PC-3 (cell line): ENCODE measurements at regions not wholly inside any gene's neighbourhood (a gene's known extent, or its start where the extent isn't known, plus 50 kb on each side); places are given as distances from the start of the nearest gene placed in this dataset.

Experiments used
- EZH2 ChIP-seq: fragments of 300-600 bp; sonication (generic); IDR thresholded peaks from one replicate; pipeline ENCODE4 v1.6.1; 2017; ENCODE audit warnings: antibody characterized with exemption, mild to moderate bottlenecking, low read length; ENCODE audit not compliant: unreplicated experiment
- TF ChIP-seq, protein P1 (sequence below): fragments of 300-600 bp; sonication (generic); conservative IDR thresholded peaks from 2 replicates; pipeline ENCODE4 v1.5.1; 2017; ENCODE audit warnings: antibody characterized with exemption, low read depth, mild to moderate bottlenecking, low read length

DNA sequence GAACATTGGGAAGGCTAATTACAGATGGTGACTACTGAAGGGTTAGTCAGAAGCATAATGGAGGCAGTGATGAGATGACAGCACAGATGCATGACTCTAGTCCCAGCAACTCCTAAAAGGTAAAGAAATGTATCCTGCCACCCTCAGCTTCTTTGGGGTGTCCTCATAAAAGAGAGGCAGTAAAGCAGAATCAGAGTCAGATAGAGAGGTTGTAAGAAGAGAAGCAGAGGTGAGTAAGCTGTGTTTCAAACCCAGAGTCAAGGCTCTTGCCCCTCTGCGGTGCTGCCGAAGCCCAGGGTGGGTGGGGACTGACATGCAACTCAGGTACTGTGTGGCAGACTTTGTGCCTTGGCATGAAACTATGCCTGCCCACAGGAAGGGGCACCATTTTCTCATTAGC is 59.5 kb upstream of the PGM2 start:
- no peak for TF ChIP-seq EZH2
- TF ChIP-seq, protein P1, sequence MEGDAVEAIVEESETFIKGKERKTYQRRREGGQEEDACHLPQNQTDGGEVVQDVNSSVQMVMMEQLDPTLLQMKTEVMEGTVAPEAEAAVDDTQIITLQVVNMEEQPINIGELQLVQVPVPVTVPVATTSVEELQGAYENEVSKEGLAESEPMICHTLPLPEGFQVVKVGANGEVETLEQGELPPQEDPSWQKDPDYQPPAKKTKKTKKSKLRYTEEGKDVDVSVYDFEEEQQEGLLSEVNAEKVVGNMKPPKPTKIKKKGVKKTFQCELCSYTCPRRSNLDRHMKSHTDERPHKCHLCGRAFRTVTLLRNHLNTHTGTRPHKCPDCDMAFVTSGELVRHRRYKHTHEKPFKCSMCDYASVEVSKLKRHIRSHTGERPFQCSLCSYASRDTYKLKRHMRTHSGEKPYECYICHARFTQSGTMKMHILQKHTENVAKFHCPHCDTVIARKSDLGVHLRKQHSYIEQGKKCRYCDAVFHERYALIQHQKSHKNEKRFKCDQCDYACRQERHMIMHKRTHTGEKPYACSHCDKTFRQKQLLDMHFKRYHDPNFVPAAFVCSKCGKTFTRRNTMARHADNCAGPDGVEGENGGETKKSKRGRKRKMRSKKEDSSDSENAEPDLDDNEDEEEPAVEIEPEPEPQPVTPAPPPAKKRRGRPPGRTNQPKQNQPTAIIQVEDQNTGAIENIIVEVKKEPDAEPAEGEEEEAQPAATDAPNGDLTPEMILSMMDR, result no peak
